T-helper 22 cell (primary cell): ENCODE measurements at regions not wholly inside any gene's neighbourhood (a gene's known extent, or its start where the extent isn't known, plus 50 kb on each side); places are given as distances from the start of the nearest gene placed in this dataset.
A peak's percentile ranks its signal among the peaks of the same experiment; 100 is the strongest.

ENCODE experiments used
- DNase-seq: peaks from one replicate; pipeline ENCODE4 v3.0.0-alpha.2; 2020; ENCODE audit warnings: low read depth

- DNase-seq, result no peak
Observed at GRCh38 chr6:12221856-12222255, 68.3 kb upstream of the EDN1 start.

- DNase-seq, result no peak
Observed at GRCh38 chr6:12222405-12223366, 67.5 kb upstream of the EDN1 start.

- no peak for DNase-seq
Observed at GRCh38 chr6:12223383-12223782, 66.8 kb upstream of the EDN1 start.

GRCh38 chr6:12224251-12224650, 65.9 kb upstream of the EDN1 start:
- no peak for DNase-seq

- DNase-seq, result no peak
Observed at GRCh38 chr6:12228447-12229146, 61.6 kb upstream of the EDN1 start.

- DNase-seq, result no peak
Observed at GRCh38 chr6:12229332-12229731, 60.8 kb upstream of the EDN1 start.

- no peak for DNase-seq
Observed at GRCh38 chr6:12230523-12230922, 59.6 kb upstream of the EDN1 start.

GRCh38 chr6:12232339-12232738, 57.8 kb upstream of the EDN1 start:
- DNase-seq, result no peak

GRCh38 chr6:12232821-12233220, 57.3 kb upstream of the EDN1 start:
- no peak for DNase-seq

GRCh38 chr6:12233693-12234571, 56.2 kb upstream of the EDN1 start:
- DNase-seq, result peak; percentile 9

- no peak for DNase-seq
Observed at GRCh38 chr6:12235341-12235740, 54.8 kb upstream of the EDN1 start.

GRCh38 chr6:12238219-12238618, 51.9 kb upstream of the EDN1 start:
- DNase-seq, result no peak
